ENCODE measurements at regions not wholly inside any gene's neighbourhood (a gene's known extent, or its start where the extent isn't known, plus 50 kb on each side); places are given as distances from the start of the nearest gene placed in this dataset.

DNA sequence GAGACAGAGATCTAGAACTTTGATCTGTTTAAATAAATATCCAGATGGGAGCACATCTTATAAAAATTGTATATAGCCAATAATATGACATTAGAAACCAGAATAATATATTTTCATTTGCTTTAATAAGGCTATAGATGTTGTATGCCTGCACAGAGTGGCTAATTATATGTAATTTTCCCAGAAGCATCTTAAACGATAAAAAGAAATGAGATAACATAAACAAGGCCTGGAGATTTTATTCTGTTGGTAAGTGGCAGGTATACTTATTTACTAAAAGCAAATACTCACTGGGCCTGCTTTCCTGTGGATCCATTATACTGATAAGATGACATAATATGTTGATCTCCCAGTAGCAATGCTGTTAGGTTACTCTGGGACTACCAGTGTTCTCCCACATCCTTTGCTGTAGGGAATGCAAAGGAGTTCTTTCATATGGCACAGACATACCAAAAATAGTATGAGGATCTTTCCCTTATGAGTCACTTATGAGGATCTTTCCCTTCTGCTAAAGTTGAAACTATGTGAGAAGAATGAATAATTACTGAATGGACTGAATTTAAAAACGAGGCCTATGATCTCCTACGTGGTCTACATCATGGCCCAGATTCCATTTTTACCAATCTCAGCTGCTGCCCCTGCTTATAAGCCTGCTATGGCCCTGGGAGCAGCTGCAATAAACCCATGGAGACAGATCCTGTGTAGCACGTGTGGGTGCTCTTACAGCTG lies 112.1 kb downstream of the NUDT12 start:
- TF ChIP-seq, protein P1, sequence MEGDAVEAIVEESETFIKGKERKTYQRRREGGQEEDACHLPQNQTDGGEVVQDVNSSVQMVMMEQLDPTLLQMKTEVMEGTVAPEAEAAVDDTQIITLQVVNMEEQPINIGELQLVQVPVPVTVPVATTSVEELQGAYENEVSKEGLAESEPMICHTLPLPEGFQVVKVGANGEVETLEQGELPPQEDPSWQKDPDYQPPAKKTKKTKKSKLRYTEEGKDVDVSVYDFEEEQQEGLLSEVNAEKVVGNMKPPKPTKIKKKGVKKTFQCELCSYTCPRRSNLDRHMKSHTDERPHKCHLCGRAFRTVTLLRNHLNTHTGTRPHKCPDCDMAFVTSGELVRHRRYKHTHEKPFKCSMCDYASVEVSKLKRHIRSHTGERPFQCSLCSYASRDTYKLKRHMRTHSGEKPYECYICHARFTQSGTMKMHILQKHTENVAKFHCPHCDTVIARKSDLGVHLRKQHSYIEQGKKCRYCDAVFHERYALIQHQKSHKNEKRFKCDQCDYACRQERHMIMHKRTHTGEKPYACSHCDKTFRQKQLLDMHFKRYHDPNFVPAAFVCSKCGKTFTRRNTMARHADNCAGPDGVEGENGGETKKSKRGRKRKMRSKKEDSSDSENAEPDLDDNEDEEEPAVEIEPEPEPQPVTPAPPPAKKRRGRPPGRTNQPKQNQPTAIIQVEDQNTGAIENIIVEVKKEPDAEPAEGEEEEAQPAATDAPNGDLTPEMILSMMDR (IDR thresholded peaks at IDR 0.05; ENCODE audit: control extremely low read depth, extremely low read depth, low read depth, missing control alignments), result no peak
- CTCF ChIA-PET, result interaction anchor here (1.0 to 1.1 kb wide), 2 partner anchors 9 to 10 kb away, joined by 3 to 5 read pairs; no protein-coding TSS in a partner anchor
- DNase-seq (ENCODE audit: extremely low spot score), result no peak
- POLR2A ChIA-PET, result no interaction called here

DNA sequence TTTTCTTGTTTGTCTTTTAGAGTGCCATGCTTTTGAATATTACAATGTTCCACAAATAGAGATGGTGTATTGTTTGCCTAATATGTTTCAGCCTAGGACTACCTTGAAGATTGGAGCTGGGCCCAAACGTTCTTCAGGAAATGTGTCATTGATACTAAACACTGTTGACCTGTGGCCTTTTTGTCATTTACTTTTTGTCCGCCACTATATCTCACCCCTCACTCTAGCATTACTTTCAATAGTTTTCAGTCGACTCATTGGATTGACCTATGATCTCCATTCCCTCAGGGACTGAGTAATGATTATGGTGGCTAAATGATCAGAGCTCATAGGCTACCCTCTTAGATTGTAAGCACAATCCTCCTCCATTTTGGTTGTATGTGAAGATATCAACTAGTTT lies 115.8 kb downstream of the NUDT12 start:
- TF ChIP-seq, protein P1 (IDR thresholded peaks at IDR 0.05; ENCODE audit: control extremely low read depth, extremely low read depth, low read depth, missing control alignments), result no peak
- POLR2A ChIA-PET, result no interaction called here
- no peak for DNase-seq (ENCODE audit: extremely low spot score)
- CTCF ChIA-PET, result interaction anchor here (1.1 to 1.4 kb wide), 2 partner anchors 13 to 44 kb away, joined by 3 to 4 read pairs; no protein-coding TSS in a partner anchor

DNA sequence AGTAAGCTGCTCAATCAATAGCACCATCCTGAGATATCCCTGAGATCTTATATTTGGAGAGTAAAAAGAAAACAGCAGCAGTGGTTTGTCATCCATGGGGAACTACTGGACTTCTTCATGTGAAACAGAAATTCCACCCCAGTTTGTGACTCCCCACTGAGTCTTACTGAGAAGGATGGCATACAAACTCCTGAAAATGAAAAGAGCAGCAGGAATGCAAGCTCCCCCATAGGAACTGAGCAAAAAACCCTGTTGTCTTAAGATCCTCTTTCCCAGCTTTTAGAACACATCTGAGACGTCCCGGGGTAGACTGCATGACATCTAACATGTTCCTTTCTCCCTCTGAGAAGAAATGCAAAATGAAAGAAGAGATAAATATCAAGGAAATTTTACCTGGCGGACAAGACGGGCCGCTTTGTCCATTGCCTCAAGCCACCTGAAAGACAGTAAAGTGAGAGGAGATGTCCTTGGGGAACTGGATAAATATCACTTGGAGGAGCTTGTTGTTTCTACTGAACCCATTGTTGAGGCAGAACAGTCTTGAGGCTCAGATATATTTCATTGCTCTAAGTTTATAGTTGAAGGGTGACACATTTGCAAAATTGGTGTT lies 117.1 kb downstream of the NUDT12 start:
- TF ChIP-seq, protein P1 (IDR thresholded peaks at IDR 0.05; ENCODE audit: control extremely low read depth, extremely low read depth, low read depth, missing control alignments), result no peak
- no peak for DNase-seq (ENCODE audit: extremely low spot score)
- ChIA-PET POLR2A (no interaction called here), CTCF (interaction anchor here (1.1 to 1.4 kb wide), 2 partner anchors 11 to 13 kb away, joined by 3 to 4 read pairs; no protein-coding TSS in a partner anchor)

DNA sequence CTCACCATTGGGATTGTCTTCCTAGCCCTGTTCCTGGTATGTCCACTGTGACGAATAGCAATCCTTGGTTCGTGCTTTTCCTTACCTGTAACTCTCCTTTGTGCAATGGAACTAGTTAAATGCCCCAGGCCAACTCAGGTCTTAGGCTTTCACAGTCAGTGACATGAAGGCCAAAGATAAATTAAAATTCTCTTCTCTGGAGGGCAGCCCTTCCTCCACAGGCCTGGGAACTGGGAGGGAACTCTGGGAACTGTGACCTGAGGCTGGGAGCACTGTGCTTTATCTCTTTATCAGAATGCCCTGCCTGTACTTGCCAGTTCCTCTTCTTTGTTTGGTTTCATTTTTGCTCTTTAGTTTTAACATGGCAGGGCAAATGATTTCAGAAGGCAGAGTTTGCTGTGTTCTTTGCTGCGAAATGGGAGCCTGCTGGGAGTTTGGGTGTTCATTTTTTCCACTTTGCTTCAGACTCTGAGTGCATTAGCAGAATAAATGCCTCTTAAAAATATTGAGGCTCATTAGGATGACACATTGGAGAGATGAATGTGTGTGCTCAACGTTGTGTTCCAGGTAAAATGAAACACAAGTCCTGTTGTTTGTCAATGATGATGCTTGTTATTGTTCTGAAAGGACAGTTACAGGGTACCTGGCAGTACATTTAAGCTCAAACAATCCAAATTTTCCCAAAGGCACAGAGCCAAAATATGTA lies 118.1 kb downstream of the NUDT12 start:
- POLR2A ChIA-PET, result no interaction called here
- CTCF ChIA-PET, result no interaction called here
- DNase-seq (ENCODE audit: extremely low spot score), result no peak

DNA sequence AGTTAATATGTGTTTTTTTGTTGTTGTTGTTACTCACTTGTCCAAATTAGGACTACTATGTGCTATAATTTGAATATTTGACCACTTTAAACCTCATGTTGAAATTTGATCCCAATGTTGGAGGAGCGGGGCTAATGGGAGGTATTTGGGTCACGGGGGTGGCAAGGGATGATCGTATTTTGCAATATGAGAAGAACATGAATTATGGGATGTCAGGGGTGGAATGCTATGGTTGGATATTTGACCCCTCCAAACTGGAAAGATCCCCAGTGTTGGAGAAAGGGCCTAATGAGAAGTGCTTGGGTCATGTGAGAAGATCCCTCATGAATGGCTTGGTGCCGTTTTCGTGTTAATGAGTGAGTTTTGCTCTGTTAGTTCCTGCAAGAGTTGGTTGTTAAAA lies 119.8 kb downstream of the NUDT12 start:
- ChIA-PET CTCF (no interaction called here), POLR2A (no interaction called here)
- TF ChIP-seq, protein P1 (IDR thresholded peaks at IDR 0.05; ENCODE audit: control extremely low read depth, extremely low read depth, low read depth, missing control alignments), result no peak
- no peak for DNase-seq (ENCODE audit: extremely low spot score)

More for the DNA sequence above, 118.1 kb downstream of the NUDT12 start:
- TF ChIP-seq, protein P1 (IDR thresholded peaks at IDR 0.05; ENCODE audit: control extremely low read depth, extremely low read depth, low read depth, missing control alignments), result no peak

DNA sequence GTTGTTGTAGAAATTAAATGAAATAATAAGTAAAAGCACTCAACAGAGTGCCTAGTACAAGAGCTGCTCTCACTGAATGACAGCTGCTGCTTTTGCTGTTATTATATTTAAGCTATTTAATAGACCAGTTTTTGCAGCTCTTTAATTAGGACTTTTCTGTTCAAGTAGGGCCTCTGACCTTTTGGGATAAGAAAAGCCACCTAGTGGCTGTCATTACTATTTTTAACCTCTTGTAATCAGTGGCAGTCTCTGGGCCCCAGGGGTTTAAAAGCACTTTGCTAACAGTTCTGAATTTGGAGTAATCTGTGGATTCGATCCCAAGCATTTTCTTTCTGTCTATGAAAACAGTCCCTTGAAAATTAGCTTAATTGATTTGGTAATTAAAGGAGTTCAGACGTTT lies 121.1 kb downstream of the NUDT12 start:
- DNase-seq (ENCODE audit: extremely low spot score), result no peak
- TF ChIP-seq, protein P1 (IDR thresholded peaks at IDR 0.05; ENCODE audit: control extremely low read depth, extremely low read depth, low read depth, missing control alignments), result no peak

More for the DNA sequence above, 121.1 kb downstream of the NUDT12 start:
- ChIA-PET CTCF (interaction anchor here (1.0 to 1.4 kb wide), 4 partner anchors 10 to 31 kb away, joined by 3 to 5 read pairs (median 4); no protein-coding TSS in a partner anchor), POLR2A (no interaction called here)
